ENCODE measurements at regions not wholly inside any gene's neighbourhood (a gene's known extent, or its start where the extent isn't known, plus 50 kb on each side); places are given as distances from the start of the nearest gene placed in this dataset.

DNA sequence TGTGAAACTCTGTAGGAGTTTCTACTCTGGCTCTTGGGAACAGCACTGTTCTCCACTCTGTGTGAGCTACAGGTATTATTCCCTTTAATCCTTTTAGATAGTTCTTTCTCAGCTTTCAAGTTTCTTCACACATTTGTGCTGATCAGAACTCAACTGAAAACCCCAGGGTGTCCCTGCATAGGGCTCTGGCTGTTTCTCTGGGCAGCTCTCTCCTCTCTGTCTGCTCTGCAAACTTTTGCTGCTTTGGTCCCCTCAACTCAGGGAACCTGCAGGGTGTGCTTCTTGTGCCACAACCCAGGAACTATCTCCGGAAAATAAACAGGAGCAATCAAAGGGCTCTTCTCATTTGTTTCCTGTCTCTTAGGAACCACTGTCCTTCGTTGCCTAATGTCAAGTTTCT, 196.6 kb upstream of the GABRA2 start:
- TF ChIP-seq POLR2AphosphoS5 (IDR thresholded peaks at IDR 0.05) (no peak), POLR2A (IDR thresholded peaks at IDR 0.05) (no peak)
